ENCODE measurements at regions not wholly inside any gene's neighbourhood (a gene's known extent, or its start where the extent isn't known, plus 50 kb on each side); places are given as distances from the start of the nearest gene placed in this dataset.
"Not testable (repeated sequence)": the region's sequence is repeated elsewhere in the genome, so short reads cannot be mapped to it uniquely, and the experiment has no call there.

- DNase-seq: no peak
These were observed 466.4 kb upstream of the ZMIZ1 start for GRCh38 chr10:78602201-78602932.

GRCh38 chr10:78604286-78604685 lies 464.5 kb upstream of the ZMIZ1 start:
- no peak for DNase-seq

GRCh38 chr10:78604721-78605120 lies 464.0 kb upstream of the ZMIZ1 start:
- no peak for DNase-seq

- DNase-seq: no peak
These were observed 462.9 kb upstream of the ZMIZ1 start for GRCh38 chr10:78605800-78606350.

GRCh38 chr10:78606766-78607165 lies 462.0 kb upstream of the ZMIZ1 start:
- DNase-seq: not testable (repeated sequence)

GRCh38 chr10:78609976-78610375 lies 458.8 kb upstream of the ZMIZ1 start:
- no peak for DNase-seq

- DNase-seq: no peak
These were observed 455.6 kb upstream of the ZMIZ1 start for GRCh38 chr10:78613132-78613531.

- DNase-seq: no peak
These were observed 454.5 kb upstream of the ZMIZ1 start for GRCh38 chr10:78614267-78614666.

GRCh38 chr10:78614744-78615143 lies 454.0 kb upstream of the ZMIZ1 start:
- DNase-seq: no peak

- DNase-seq: peak; percentile 70
These were observed 452.6 kb upstream of the ZMIZ1 start for GRCh38 chr10:78616125-78616695.

- no peak for DNase-seq
These were observed 451.7 kb upstream of the ZMIZ1 start for GRCh38 chr10:78617115-78617514.

GRCh38 chr10:78617631-78618030 lies 451.1 kb upstream of the ZMIZ1 start:
- no peak for DNase-seq

GRCh38 chr10:78618050-78618449 lies 450.7 kb upstream of the ZMIZ1 start:
- no peak for DNase-seq

- DNase-seq: peak; percentile 10
These were observed 449.5 kb upstream of the ZMIZ1 start for GRCh38 chr10:78619115-78619851.

- DNase-seq: no peak
These were observed 448.9 kb upstream of the ZMIZ1 start for GRCh38 chr10:78619896-78620295.

GRCh38 chr10:78620985-78621799 lies 447.6 kb upstream of the ZMIZ1 start:
- DNase-seq: peak; percentile 87

- no peak for DNase-seq
These were observed 445.1 kb upstream of the ZMIZ1 start for GRCh38 chr10:78623578-78624215.

GRCh38 chr10:78624791-78625190 lies 444.0 kb upstream of the ZMIZ1 start:
- no peak for DNase-seq

GRCh38 chr10:78626471-78626870 lies 442.3 kb upstream of the ZMIZ1 start:
- no peak for DNase-seq

- no peak for DNase-seq
These were observed 441.4 kb upstream of the ZMIZ1 start for GRCh38 chr10:78627254-78627795.

- no peak for DNase-seq
These were observed 439.8 kb upstream of the ZMIZ1 start for GRCh38 chr10:78628976-78629375.

GRCh38 chr10:78629773-78630172 lies 439.0 kb upstream of the ZMIZ1 start:
- no peak for DNase-seq
